GM21526 (cell line): ENCODE measurements at regions not wholly inside any gene's neighbourhood (a gene's known extent, or its start where the extent isn't known, plus 50 kb on each side); places are given as distances from the start of the nearest gene placed in this dataset.

Source experiments
- ATAC-seq: cut with Tn5 transposase; IDR thresholded peaks from one replicate; pipeline ENCODE4 v1.9.1; 2021; ENCODE audit warnings: moderate library complexity; ENCODE audit not compliant: unreplicated experiment, low FRiP score

DNA sequence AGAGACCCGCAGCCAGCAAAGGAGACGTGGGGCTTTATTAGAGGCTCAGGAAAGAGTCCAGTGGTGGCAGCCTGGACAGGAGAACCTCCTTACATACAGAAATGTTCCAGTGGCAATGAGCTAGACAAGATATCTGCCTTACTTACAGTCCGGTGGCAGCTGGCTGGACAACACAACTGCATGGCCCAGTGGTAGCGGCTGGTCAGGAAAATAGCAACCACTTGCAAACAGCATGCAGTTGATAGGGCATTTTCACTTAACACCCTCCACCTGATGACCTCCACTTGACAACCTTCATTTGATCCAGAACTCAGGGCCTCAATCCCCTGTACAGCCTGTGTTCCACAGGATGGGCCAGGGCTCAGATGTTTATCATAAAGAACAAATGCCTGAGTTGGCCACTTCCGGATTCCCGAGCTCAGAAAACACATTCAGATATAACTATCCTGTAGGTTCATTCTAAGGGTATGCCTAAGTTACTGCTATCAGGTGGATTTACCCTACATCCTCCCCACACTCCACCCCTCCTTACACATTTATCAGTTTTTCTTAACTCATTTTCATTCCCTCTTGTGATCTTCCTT, 63.3 kb upstream of the ITPRID2 start:
- ATAC-seq, result no peak

DNA sequence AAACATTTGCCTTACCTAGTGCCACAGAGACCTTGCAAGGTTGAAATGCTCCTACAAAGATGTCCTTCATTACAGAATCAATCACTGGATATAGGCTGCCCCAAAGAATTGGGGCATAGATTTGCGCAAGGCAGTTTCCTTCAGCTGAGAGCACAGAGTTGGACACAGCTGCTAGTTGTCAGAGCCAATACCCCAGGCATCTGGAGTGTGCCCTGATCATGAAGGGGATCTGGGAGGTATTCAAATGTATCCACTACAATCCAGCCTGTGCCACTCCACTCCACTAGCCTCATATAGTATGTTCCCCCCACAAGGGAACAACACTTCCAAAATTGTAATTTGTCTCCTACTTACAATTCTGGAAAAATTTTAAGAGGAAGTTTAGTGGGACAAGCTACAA, 62.3 kb upstream of the ITPRID2 start:
- no peak for ATAC-seq

DNA sequence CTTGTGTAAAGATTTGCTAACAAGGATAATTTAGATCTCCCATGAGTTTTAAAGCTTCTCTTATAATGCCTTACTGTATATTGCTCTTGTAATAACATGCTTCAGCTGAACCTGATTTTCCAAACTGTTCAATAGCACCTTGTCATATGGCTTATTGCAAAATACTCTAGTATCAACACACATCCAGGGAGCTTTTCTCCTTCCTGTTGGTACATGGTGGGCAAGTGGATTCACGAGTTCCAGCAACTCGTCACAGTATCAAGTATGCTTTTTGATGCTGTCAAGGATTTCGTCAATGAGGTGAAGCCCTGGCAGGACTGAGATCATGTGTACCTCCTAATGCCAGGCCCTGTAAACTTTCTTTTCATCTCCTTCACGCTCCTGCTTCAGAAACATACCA, 59.5 kb upstream of the ITPRID2 start:
- no peak for ATAC-seq

DNA sequence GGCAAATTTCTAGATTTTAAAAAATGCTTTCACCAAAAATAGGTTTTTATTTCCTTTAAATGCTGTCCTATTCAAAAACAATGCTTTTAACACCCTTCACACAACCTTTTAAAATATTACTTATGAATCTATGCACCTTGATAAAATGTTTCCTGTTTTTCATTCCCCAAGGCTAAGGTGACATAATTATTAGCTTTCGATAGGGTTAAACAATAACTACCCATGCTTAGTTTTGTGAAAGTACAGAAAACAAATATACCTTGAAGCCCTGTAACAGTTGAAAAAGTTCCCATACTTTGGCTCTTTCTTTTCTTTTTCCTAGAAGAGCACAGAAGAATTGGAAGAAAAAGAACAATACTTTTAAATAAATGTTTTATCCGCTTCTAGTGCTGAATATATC, 54.9 kb upstream of the ITPRID2 start:
- no peak for ATAC-seq

DNA sequence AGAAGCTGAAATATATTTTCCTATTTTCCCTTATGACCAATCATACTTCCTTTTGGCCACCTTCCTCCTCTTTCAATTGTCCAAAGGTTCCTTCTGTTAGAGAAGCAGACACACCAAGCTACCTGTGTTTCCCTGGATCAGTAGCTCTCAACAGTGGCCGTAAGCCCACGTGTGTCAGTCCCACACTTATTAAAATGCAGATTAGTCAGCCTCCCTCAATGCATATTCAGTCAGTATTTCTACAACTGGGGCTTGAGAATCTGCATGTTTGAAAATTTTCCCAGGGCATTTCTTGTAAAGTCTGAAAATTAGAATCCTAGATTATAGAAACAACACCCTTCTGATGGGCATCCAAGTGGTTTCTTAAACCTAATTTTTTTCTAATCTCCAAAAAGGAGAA, 54.0 kb upstream of the ITPRID2 start:
- ATAC-seq, result no peak

DNA sequence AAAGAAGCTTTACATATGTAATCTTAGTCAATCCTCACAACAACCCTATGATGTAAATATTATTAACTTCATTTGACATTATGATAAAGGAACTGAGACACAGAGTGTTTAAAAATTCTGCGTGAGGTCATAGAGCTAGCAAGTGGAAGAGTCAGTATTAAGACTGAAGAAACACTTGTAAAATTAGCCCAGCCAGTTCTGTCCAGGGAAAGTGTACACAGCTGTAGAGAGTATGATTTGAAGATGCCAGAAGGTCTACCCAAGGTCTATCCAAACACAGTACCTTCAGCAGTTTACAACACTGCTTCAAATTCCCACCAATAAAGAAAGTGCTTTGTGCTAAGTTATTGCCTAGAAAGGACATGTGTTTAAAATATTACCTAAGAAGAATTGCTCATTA, 51.7 kb upstream of the ITPRID2 start:
- no peak for ATAC-seq

DNA sequence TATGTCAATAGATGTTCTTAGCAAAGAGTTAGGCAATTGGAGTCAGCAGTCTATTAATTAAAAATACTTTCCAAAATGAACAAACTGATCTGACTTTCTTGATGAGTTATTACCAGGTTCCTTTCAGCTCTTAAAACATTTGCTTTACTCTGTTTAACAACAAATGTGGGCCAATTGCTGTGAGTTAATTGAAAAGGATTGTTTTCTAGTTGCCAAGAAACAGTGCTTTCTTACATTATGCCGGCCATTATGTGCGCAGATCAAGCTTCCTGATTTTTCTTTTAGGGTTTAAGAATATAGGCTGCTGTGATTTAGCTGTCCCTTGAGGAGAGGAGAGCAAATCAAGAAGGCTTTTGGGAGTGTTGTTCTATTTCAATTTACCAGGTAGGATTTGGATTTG, 50.5 kb upstream of the ITPRID2 start:
- no peak for ATAC-seq
